ENCODE measurements at regions not wholly inside any gene's neighbourhood (a gene's known extent, or its start where the extent isn't known, plus 50 kb on each side); places are given as distances from the start of the nearest gene placed in this dataset.

DNA sequence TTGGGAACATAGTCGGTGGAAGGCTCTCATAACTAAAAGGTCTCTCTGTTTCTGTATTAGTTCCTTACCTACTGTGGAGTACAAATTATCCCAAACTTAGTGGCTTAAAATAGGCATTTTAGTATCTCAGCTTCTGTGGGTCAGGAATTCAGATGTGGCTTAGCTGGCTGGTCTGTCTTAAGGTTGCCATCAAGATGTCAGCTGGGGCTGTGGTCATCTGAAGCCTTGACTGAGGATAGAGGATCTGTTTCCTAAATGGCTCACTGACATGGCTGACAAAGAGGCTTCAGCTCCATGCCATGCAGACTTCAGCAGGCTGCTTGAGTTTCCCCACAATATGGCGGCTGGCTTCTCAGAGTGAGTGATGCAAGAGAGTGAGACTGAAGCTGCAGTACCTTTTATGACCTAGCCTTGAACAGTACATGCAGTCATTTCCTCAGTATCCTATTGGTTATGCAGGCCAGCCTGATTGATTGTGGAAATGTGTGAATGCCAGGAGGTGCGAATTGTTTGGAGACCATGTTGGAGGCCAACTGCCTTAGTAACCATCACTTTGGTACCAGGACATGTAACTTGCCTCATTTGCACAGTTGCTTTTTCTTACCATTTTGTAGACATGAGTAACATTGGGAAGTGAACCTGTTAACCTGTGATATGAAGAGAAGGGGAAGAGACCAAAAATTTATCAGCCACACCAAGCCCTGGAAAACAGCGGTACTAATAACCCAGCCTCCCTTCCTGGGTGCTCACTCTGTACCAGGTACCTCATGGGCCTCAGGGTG lies 152.8 kb upstream of the IER5L start:
- ChIA-PET POLR2A (ENCODE audit: unreplicated experiment) (no interaction called here), CTCF (no interaction called here)
- Histone ChIP-seq H3K9me2 (replicated peaks; ENCODE audit: low read length) (no peaks in the 10 kb centered on the region), H3K36me3 (ENCODE audit: low read depth, low read length) (no peaks in the 10 kb centered on the region), H3F3A (ENCODE audit: low read length, unreplicated experiment) (no peaks in the 10 kb centered on the region), H3K4me3 (ENCODE audit: low read length) (no peak overlapping the region), H3K27ac (ENCODE audit: low read length) (no peak overlapping the region), H3K9me3 (ENCODE audit: low read length) (no peaks in the 10 kb centered on the region), H4K20me1 (ENCODE audit: low read length) (no peaks in the 10 kb centered on the region), H3K27me3 (ENCODE audit: low read length) (no peaks in the 10 kb centered on the region), H3K4me2 (ENCODE audit: low read length) (no peak overlapping the region), H3K9ac (ENCODE audit: low read length) (no peak overlapping the region), H3K79me2 (ENCODE audit: low read length) (no peaks in the 10 kb centered on the region), H3K4me1 (ENCODE audit: insufficient read depth, low read length) (peaks cover 18% of the 10 kb centered on the region), H2AFZ (ENCODE audit: low read length) (no peak overlapping the region)
- ATAC-seq = no peak
- DNase-seq = no peak
- TF ChIP-seq, protein P1, sequence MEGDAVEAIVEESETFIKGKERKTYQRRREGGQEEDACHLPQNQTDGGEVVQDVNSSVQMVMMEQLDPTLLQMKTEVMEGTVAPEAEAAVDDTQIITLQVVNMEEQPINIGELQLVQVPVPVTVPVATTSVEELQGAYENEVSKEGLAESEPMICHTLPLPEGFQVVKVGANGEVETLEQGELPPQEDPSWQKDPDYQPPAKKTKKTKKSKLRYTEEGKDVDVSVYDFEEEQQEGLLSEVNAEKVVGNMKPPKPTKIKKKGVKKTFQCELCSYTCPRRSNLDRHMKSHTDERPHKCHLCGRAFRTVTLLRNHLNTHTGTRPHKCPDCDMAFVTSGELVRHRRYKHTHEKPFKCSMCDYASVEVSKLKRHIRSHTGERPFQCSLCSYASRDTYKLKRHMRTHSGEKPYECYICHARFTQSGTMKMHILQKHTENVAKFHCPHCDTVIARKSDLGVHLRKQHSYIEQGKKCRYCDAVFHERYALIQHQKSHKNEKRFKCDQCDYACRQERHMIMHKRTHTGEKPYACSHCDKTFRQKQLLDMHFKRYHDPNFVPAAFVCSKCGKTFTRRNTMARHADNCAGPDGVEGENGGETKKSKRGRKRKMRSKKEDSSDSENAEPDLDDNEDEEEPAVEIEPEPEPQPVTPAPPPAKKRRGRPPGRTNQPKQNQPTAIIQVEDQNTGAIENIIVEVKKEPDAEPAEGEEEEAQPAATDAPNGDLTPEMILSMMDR (conservative IDR thresholded peaks at IDR 0.05; ENCODE audit: low read depth, low read length) = no peak
- TF ChIP-seq EZH2 (IDR thresholded peaks at IDR 0.05; ENCODE audit: low read length, unreplicated experiment) (no peak), EZH2phosphoT487 (IDR thresholded peaks at IDR 0.05; ENCODE audit: borderline replicate concordance, low read length) (no peak)
- no TSS peak for BruUV-seq (replicated peaks)
- intact Hi-C loops (cut with micrococcal nuclease) = loop anchor here (10.0 kb wide), 1 partner anchor 156 kb away; the partner anchor contains the start of gene IER5L

DNA sequence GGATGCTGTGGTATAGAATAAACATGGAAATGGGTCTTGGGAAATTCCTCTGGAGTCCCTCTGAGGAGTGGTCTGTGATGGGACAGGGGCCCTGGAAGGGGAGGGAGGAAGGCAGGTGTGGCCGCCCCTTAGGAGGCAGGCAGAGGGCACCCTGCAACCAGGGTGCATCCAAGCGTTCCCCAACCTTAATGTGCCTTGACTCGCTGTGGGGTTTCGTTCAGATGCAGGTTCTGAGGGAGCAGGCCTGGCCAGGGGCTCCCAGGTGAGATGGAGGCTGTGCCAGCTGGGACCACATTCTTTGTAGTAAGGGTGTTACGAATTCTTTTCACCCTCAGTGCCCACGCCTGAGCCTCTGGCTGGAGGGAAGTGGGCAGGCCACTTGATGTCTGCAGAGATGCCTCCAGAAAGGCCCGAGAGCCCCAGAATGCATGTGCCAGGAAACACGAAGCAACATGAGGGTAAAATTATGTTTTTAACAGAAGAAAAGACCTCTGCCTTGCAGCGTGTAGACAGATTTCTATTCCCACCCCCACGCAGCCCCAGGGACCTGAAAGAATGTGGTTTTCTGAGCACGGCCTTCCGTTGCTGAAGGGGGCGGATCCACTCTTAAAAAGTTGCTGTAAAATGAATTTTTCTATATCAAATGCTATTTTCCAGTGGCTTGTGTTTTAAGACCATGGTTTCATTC lies 150.4 kb upstream of the IER5L start:
- no peaks in the 10 kb centered on the region for H3F3A ChIP-seq (ENCODE audit: low read length, unreplicated experiment)
- H2AFZ ChIP-seq (ENCODE audit: low read length) = no peak overlapping the region
- H3K9ac ChIP-seq (ENCODE audit: low read length) = no peak overlapping the region
- ATAC-seq (no peak), DNase-seq (no peak)
- H3K36me3 ChIP-seq (ENCODE audit: low read depth, low read length) = no peaks in the 10 kb centered on the region
- no peaks in the 10 kb centered on the region for H3K9me3 ChIP-seq (ENCODE audit: low read length)
- no peak overlapping the region for H3K27ac ChIP-seq (ENCODE audit: low read length)
- intact Hi-C loops (cut with micrococcal nuclease) = no loop called here
- no peaks in the 10 kb centered on the region for H4K20me1 ChIP-seq (ENCODE audit: low read length)
- TF ChIP-seq, protein P1 (conservative IDR thresholded peaks at IDR 0.05; ENCODE audit: low read depth, low read length) = no peak
- no peak for TF ChIP-seq EZH2phosphoT487 (IDR thresholded peaks at IDR 0.05; ENCODE audit: borderline replicate concordance, low read length)
- TF ChIP-seq EZH2 (IDR thresholded peaks at IDR 0.05; ENCODE audit: low read length, unreplicated experiment) = no peak
- no TSS peak for BruUV-seq (replicated peaks)
- no peaks in the 10 kb centered on the region for H3K9me2 ChIP-seq (replicated peaks; ENCODE audit: low read length)
- H3K4me2 ChIP-seq (ENCODE audit: low read length) = no peak overlapping the region
- no peaks in the 10 kb centered on the region for H3K27me3 ChIP-seq (ENCODE audit: low read length)
- H3K4me3 ChIP-seq (ENCODE audit: low read length) = no peak overlapping the region
- ChIA-PET CTCF (no interaction called here), POLR2A (ENCODE audit: unreplicated experiment) (interaction anchor here (0.6 kb wide), 1 partner anchor 155 kb away, joined by 4 read pairs; no protein-coding TSS in a partner anchor)
- peaks cover 1% of the 10 kb centered on the region for H3K4me1 ChIP-seq (ENCODE audit: insufficient read depth, low read length)
- H3K79me2 ChIP-seq (ENCODE audit: low read length) = no peaks in the 10 kb centered on the region

Measured in PC-3 (cell line).